PC-9 (cell line): ENCODE measurements at regions not wholly inside any gene's neighbourhood (a gene's known extent, or its start where the extent isn't known, plus 50 kb on each side); places are given as distances from the start of the nearest gene placed in this dataset.

Source experiments
- EZH2 ChIP-seq: fragments of 200-600 bp; sonication (generic); IDR thresholded peaks from 2 replicates; pipeline ENCODE4 v1.8.0; 2017; ENCODE audit warnings: antibody characterized with exemption, low read depth
- TF ChIP-seq, protein P1 (sequence below): fragments of 200-600 bp; sonication (generic); conservative IDR thresholded peaks from 2 replicates; pipeline ENCODE4 v1.6.1; 2017; ENCODE audit warnings: mixed run types, antibody characterized with exemption, mild to moderate bottlenecking, moderate library complexity

DNA sequence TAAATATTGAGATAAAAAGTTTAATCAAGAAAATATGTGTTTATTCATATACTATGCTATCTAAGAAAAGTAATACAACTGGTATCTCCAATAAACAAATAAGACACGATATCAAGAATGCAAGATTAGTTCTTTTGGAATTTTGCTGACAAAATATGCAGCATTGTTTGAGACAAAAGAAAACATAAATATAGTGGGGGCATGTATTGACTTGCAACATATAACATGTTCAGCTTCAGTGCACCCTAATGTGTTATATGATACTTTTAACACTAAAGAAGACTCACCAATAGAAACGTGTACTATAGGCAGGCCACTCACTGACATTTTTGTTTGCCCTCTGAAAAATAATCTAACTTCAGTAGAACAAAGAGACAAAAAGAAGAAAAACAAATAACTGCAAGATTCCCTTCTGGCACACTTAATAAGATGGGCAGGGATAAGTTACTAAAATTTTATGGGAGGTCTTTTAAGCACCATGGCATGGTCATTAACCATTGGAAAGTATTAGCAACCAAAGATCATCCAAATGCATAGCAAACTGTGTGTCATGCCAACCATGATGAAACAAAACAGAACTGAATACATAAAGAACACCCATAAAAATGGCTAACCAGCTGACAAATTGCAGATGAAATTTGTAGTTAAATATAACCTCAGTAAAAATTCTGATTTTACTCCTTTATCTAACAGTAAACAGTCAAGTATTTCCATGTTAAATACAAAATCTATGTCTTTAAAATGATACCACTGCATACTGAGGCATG is 447.9 kb upstream of the FAM241A start:
- TF ChIP-seq, protein P1, sequence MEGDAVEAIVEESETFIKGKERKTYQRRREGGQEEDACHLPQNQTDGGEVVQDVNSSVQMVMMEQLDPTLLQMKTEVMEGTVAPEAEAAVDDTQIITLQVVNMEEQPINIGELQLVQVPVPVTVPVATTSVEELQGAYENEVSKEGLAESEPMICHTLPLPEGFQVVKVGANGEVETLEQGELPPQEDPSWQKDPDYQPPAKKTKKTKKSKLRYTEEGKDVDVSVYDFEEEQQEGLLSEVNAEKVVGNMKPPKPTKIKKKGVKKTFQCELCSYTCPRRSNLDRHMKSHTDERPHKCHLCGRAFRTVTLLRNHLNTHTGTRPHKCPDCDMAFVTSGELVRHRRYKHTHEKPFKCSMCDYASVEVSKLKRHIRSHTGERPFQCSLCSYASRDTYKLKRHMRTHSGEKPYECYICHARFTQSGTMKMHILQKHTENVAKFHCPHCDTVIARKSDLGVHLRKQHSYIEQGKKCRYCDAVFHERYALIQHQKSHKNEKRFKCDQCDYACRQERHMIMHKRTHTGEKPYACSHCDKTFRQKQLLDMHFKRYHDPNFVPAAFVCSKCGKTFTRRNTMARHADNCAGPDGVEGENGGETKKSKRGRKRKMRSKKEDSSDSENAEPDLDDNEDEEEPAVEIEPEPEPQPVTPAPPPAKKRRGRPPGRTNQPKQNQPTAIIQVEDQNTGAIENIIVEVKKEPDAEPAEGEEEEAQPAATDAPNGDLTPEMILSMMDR = no peak
- TF ChIP-seq EZH2 = no peak
